ENCODE measurements at regions not wholly inside any gene's neighbourhood (a gene's known extent, or its start where the extent isn't known, plus 50 kb on each side); places are given as distances from the start of the nearest gene placed in this dataset.

DNA sequence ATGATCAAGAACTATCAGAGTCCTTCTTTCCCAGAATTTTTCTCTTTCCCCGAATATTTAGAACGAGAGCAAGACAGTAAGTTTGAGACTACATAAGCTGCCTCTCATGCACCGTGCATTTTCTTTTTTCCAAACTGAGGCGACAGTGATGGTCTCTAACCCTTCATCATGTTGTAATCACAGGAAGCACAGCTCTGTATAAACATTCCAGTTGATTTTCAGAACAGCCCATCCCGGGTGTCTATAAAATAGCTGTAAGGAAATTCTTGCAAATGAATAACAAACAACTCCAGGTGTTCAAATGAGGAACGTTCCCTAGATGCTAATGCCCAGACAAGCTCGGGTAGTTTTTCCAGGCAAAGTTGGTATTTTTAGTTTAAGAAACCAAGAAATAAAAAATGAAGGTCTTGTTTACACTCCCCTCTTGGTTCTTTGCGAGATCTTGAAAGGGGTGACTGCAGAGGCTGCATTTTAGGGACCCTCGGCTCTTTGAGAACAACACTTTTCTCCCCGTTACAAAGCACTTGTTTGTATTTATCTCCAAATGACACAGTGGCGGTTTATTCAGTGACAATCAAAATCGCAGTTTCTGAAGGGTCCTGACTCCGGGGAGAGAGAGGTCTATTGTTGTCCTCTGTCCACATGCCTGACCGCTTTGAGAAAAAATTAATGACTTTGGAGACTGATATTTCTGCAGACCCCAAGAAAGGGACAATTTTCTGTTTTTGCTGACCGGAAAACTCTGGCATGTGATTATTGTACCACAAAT, 101.1 kb upstream of the NCK2 start:
- TF ChIP-seq EZH2 (IDR thresholded peaks at IDR 0.05; ENCODE audit: borderline replicate concordance, low read depth, low read length, poor library complexity, severe bottlenecking): no peak
- TF ChIP-seq, protein P1, sequence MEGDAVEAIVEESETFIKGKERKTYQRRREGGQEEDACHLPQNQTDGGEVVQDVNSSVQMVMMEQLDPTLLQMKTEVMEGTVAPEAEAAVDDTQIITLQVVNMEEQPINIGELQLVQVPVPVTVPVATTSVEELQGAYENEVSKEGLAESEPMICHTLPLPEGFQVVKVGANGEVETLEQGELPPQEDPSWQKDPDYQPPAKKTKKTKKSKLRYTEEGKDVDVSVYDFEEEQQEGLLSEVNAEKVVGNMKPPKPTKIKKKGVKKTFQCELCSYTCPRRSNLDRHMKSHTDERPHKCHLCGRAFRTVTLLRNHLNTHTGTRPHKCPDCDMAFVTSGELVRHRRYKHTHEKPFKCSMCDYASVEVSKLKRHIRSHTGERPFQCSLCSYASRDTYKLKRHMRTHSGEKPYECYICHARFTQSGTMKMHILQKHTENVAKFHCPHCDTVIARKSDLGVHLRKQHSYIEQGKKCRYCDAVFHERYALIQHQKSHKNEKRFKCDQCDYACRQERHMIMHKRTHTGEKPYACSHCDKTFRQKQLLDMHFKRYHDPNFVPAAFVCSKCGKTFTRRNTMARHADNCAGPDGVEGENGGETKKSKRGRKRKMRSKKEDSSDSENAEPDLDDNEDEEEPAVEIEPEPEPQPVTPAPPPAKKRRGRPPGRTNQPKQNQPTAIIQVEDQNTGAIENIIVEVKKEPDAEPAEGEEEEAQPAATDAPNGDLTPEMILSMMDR (conservative IDR thresholded peaks at IDR 0.05; ENCODE audit: low read depth, low read length): no peak
- Histone ChIP-seq H3K27me3 (replicated peaks; ENCODE audit: insufficient read depth, low read depth, low read length, poor library complexity) (peaks cover 26% of the 10 kb centered on the region), H3K9me3 (ENCODE audit: low read depth, low read length, poor library complexity, severe bottlenecking) (no peaks in the 10 kb centered on the region), H3K27ac (ENCODE audit: low read depth, low read length, poor library complexity, severe bottlenecking) (no peak overlapping the region), H3K4me1 (ENCODE audit: insufficient read depth, low read length, poor library complexity, severe bottlenecking) (no peaks in the 10 kb centered on the region), H3K4me3 (ENCODE audit: low read depth, low read length, poor library complexity, severe bottlenecking) (no peak overlapping the region), H3K36me3 (ENCODE audit: insufficient read depth, low read length, poor library complexity, severe bottlenecking) (no peaks in the 10 kb centered on the region)
- intact Hi-C loops (cut with micrococcal nuclease; ENCODE audit: unreplicated experiment): no loop called here
- ChIA-PET CTCF (no interaction called here), POLR2A (ENCODE audit: low non-redundant PET) (no interaction called here)
- BruUV-seq (replicated peaks): no TSS peak
- DNase-seq (ENCODE audit: low spot score): no peak

DNA sequence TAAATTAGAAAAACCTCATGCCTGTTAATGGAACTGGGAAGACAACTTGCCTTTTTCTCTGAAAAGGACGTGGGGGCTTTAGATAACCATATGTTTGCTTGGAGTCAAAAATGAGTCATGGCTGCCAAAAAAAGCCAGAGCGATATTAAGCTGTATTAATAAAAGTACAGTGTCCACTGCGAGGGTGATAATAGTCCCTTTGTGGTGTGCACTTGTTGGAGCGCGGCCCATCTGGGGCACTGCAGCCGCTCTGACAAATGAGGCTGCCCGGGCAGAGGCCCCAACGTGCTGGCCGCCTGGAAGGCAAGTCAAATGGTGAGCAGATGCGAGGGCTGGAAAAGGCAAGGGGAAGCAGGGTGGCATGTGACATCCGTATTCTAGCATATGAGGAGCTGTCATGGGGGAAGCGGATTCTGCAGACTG, 103.3 kb upstream of the NCK2 start:
- CTCF ChIA-PET: no interaction called here
- TF ChIP-seq, protein P1 (conservative IDR thresholded peaks at IDR 0.05; ENCODE audit: low read depth, low read length): no peak
- no peak for TF ChIP-seq EZH2 (IDR thresholded peaks at IDR 0.05; ENCODE audit: borderline replicate concordance, low read depth, low read length, poor library complexity, severe bottlenecking)

DNA sequence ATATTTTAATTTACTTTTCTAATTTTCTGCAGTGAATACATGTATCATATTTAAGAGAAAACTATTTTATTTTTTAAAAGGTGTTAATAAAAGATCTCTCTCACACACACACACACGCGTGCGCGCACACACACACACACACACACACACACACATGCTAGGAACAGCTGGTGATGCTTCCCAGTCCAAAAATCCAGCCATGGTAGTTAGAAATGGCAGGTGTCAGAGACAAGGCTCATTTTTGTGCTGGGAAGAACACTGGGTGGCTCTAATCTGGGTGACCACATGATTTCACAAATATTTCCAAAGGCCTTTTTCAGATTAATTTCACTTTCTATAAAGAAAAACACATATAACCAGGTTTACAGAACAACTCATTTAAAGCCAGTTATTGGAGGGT, 104.5 kb upstream of the NCK2 start:
- DNase-seq (ENCODE audit: low spot score): no peak
- ChIA-PET POLR2A (ENCODE audit: low non-redundant PET) (no interaction called here), CTCF (no interaction called here)
- Histone ChIP-seq H3K36me3 (ENCODE audit: insufficient read depth, low read length, poor library complexity, severe bottlenecking) (no peaks in the 10 kb centered on the region), H3K4me1 (ENCODE audit: insufficient read depth, low read length, poor library complexity, severe bottlenecking) (no peaks in the 10 kb centered on the region), H3K27me3 (replicated peaks; ENCODE audit: insufficient read depth, low read depth, low read length, poor library complexity) (peaks cover 26% of the 10 kb centered on the region), H3K4me3 (ENCODE audit: low read depth, low read length, poor library complexity, severe bottlenecking) (no peak overlapping the region), H3K27ac (ENCODE audit: low read depth, low read length, poor library complexity, severe bottlenecking) (no peak overlapping the region), H3K9me3 (ENCODE audit: low read depth, low read length, poor library complexity, severe bottlenecking) (no peaks in the 10 kb centered on the region)
- BruUV-seq (replicated peaks): no TSS peak
- no peak for TF ChIP-seq EZH2 (IDR thresholded peaks at IDR 0.05; ENCODE audit: borderline replicate concordance, low read depth, low read length, poor library complexity, severe bottlenecking)
- TF ChIP-seq, protein P1 (conservative IDR thresholded peaks at IDR 0.05; ENCODE audit: low read depth, low read length): no peak
- intact Hi-C loops (cut with micrococcal nuclease; ENCODE audit: unreplicated experiment): no loop called here

More for the DNA sequence above, 103.3 kb upstream of the NCK2 start:
- intact Hi-C loops (cut with micrococcal nuclease; ENCODE audit: unreplicated experiment): no loop called here
- peaks cover 32% of the 10 kb centered on the region for H3K27me3 ChIP-seq (replicated peaks; ENCODE audit: insufficient read depth, low read depth, low read length, poor library complexity)
- no peaks in the 10 kb centered on the region for H3K36me3 ChIP-seq (ENCODE audit: insufficient read depth, low read length, poor library complexity, severe bottlenecking)
- BruUV-seq (replicated peaks): no TSS peak
- H3K4me3 ChIP-seq (ENCODE audit: low read depth, low read length, poor library complexity, severe bottlenecking): no peak overlapping the region
- no peak overlapping the region for H3K27ac ChIP-seq (ENCODE audit: low read depth, low read length, poor library complexity, severe bottlenecking)
- POLR2A ChIA-PET (ENCODE audit: low non-redundant PET): no interaction called here
- no peak for DNase-seq (ENCODE audit: low spot score)
- H3K9me3 ChIP-seq (ENCODE audit: low read depth, low read length, poor library complexity, severe bottlenecking): no peaks in the 10 kb centered on the region
- H3K4me1 ChIP-seq (ENCODE audit: insufficient read depth, low read length, poor library complexity, severe bottlenecking): no peaks in the 10 kb centered on the region
